Stimulated activated CD8-positive, alpha-beta memory T cell treated with anti-CD3 and anti-CD28 coated beads, Interleukin-4, amount 100 ng/mL, for 4 hours (primary cell): ENCODE measurements at regions not wholly inside any gene's neighbourhood (a gene's known extent, or its start where the extent isn't known, plus 50 kb on each side); places are given as distances from the start of the nearest gene placed in this dataset.
A peak's percentile ranks its signal among the peaks of the same experiment; 100 is the strongest.

Source experiments
- DNase-seq, 2 donors: peaks; one replicate each; pipeline ENCODE4 v3.0.0-alpha.2; 2020; ENCODE audit warnings: low read depth in 2 of 2, low spot score in 1 of 2

DNA sequence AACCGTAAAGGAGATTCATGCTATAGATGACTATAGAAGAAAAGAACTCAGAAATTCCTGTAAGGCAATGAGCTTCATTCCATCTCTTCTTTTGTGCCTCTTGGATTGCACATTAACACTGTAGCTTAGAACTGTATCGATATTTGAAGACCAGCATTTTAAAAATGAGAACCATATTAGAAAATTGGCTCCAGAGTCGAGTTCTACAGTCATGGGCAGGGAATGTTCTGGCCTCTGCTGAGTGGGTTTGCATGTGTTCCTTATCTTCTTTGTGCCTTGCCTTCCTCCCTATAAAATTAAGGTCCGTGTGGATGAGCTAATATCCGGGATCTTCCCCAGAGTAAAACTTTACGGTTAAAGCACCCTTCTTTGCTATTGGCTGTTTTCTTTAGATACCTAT lies 77.4 kb upstream of the PLCL2 start:
- DNase-seq = no peak

- DNase-seq = no peak
Measured at GRCh38 chr3:16808393-16809107, 76.2 kb upstream of the PLCL2 start.

GRCh38 chr3:16809482-16809881 lies 75.3 kb upstream of the PLCL2 start:
- no peak for DNase-seq

GRCh38 chr3:16809993-16810392 lies 74.8 kb upstream of the PLCL2 start:
- DNase-seq = no peak

DNA sequence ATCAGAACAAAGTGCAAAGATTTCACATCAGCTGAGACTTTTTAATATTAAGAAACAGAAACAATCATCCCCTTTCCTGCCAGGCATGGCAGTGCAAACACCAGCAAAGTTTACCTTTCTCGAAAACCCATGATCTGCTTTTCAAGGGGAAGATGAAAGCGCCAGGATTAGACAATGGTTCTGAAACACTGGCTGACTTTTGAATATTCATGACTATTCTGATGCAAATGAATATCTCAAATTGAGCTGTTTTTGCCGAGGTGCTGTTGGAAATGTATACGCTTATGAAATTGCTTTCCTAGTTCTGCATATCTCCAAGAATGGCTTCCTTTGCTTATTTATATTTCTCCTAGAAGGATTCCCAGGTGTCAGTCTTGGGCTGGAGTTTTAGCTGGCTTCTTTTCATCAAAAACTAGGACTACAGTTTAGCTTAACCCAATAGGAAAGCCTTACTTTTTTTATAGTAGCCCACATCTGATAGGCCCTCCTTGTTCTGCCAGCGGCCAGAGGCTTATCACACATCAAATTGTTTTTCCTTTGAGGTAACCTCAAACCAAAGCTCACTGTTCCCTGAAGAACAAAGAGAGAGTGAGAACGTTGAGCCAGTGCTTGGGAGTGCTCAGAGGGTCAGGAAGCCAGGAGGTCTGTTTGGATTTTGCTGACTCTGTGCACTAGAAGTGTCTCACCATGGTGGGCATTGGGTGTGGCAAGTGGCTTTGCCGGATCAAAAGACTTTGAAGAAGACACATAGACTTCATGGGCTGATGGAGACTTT lies 74.0 kb upstream of the PLCL2 start:
- DNase-seq = no peak

- no peak for DNase-seq
Measured at GRCh38 chr3:16811950-16812349, 72.8 kb upstream of the PLCL2 start.

DNA sequence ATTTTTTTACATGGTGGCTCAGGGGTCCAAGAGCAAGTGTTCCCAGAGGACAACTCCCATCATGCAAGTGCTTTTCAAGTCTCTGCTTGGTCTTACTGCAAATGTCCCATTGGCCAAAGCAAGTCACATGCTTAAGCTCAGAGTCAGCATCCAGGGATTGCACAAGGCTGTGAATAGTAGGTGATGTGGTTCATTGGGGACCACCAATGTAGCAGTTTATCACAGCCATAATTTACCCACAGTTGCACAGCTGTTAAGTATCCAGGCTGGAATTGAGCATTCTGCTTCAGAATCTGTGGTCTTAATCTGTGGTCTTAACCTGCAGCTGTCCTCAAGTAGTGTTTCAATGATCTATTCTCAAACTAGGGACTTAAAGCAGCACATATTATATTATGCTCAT lies 71.4 kb upstream of the PLCL2 start:
- DNase-seq = no peak

DNA sequence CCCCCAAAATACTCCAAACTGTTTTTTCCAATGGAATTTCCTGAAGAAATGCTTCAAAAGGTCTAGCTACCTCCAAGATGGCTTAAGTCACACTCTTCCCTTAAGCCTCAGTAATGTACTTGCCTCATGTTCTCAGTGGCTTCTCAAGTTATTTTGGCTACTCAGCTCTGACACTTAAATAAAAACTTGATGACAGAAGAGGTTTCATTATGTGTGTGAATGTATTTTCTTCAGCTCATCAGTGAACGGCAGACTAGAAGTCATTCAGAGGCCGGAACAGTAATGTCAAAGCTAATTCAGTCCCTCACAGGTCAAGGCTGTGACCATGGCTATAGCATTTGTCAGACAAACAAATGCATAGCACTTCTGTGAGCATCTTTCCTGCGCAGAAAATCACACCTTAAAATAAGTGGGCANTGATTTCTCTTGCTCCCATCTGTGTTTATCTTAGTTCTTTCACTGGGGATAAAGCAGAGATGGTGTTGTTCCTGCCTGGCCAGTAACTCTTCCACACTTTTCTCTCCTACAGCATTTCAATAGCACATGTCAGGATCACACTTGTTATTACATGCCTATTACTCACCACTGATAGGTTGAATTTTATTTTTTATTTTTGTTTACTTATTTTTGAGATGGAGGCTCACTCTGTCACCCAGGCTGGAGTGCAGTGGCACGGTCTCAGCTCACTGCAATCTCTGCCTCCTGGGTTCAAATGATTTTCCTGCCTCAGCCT lies 68.5 kb upstream of the PLCL2 start:
- no peak for DNase-seq

- no peak for DNase-seq
Measured at GRCh38 chr3:16817197-16817596, 67.6 kb upstream of the PLCL2 start.

- DNase-seq = no peak
Measured at GRCh38 chr3:16818194-16818593, 66.6 kb upstream of the PLCL2 start.

DNA sequence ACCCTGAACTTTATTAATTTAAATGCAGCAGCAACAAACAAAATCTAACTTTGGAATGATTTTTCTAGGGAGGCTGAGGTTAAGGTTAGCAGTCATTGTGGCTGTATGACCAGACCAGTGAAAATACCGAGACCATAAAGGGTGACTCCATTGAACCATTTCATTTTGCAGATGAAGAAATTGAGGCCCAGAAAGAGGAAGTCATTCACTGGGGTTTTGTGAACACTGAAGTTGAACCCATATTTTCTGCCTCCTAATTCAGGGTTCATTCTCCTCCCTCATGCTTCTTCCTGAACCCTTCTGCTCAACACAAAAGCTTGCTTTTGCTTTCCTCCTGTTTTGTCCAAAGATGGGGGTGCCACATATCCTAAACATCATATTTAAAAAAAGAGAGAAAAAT lies 65.8 kb upstream of the PLCL2 start:
- DNase-seq = no peak

DNA sequence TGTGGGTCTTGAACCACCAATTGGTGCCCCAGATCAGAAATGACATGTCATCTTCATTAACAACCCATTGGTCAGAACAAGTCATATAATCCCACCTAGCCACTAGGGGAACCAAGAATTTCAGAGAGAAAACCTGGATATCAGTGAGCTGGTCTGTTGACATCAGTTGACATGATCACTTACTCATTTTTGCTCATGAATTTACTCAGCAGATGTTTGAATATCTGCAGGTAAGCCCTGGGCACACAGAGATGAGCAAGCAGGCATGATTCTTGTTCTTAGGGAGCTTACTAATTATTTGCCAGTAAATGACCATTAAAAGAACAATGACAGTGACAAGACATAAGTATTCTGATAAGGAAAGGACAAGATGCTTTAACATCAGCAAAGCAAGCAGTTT lies 64.3 kb upstream of the PLCL2 start:
- DNase-seq = no peak

- no peak for DNase-seq
Measured at GRCh38 chr3:16821053-16821452, 63.7 kb upstream of the PLCL2 start.

DNA sequence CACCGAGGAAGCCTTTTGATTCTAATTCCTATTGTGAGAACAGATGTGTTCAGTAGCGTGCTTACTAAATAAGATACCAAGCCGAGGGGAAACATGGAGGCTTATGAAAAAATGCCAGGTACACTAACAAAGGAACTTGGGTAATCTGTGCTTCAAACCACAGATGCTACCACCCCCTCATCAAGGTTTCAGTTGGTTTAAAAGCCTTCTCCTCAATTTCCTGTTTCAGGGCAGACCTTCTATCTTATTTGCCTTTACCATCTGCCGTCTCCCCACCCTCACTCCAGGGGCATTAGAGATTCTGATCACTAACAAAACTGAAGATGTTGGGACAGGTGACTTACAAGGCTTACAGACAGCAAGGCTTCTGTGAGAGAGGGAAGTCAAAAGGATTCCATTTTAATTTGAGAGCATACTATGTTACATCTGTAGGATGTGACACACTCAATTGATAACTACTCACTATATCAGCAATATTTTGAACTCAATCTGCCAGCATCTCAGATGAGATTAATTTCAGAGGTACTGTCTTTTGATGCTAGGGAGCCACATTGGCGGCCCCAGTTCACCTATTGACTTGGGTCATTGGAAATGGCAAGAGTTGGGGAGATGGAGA lies 60.6 kb upstream of the PLCL2 start:
- no peak for DNase-seq

GRCh38 chr3:16825617-16826204 lies 59.0 kb upstream of the PLCL2 start:
- DNase-seq = no peak

- peak in 1 of 2 donors; percentile 20 for DNase-seq
Measured at GRCh38 chr3:16828815-16829214, 55.9 kb upstream of the PLCL2 start.

DNA sequence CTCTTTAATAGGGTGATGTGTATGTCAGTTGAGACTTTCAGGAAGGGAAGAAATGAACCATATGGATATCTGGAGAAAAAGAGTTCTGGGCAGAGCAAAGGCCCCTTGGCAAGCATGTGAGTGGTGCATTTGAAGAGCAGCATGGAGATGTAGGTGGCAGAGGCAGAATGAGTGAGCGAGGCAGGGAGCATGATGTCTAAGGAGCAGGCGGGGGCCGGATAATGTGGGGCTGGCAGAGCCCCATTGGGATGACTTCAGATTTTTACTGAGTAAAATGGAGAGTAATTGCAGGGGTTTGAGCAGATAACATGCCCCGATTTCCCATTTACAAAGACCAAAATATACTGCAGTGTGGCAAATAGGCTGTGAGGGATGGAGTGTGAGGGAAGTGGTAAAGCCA lies 52.9 kb upstream of the PLCL2 start:
- DNase-seq = no peak

GRCh38 chr3:16834214-16834613 lies 50.5 kb upstream of the PLCL2 start:
- no peak for DNase-seq

DNA sequence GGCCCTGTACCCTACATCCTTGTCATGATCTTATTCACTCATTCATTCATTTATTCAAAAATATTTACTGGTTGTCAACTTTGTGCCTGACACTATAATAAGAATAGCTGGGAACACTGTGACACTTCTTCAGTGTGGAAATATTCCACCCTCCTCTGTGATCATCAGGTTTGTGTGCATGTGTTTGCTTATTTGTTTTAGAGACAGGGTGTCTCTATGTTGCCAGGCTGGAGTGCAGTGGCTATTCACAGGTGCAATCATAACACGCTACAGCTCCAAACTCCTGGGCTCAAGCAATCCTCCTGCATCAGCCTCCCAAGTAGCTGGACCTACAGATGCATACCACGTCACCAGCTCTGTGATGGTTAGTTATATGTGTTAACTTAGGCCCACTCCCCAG lies 50.0 kb upstream of the PLCL2 start:
- DNase-seq = no peak
